AG04449 (cell line): ENCODE measurements at regions not wholly inside any gene's neighbourhood (a gene's known extent, or its start where the extent isn't known, plus 50 kb on each side); places are given as distances from the start of the nearest gene placed in this dataset.
A peak's percentile ranks its signal among the peaks of the same experiment; 100 is the strongest.

ENCODE experiments used
- CTCF ChIA-PET: fragments of 350-600 bp; formaldehyde crosslinking; extraction: SDS; loops from one replicate; lab custom pipeline; 2021; ENCODE audit warnings: antibody characterized with exemption; lab: Yijun Ruan, JAX
- POLR2A ChIA-PET: fragments of 400-600, 350-600 bp; formaldehyde crosslinking; extraction: SDS; loops from one replicate; lab custom pipeline; 2020; ENCODE audit warnings: antibody characterized with exemption, inconsistent platforms; lab: Yijun Ruan, JAX
- DNase-seq: peaks from one replicate; pipeline ENCODE4 v3.0.0-alpha.2; 2010; ENCODE audit warnings: low read depth, low spot score
- H3K4me3 ChIP-seq: 2 replicates; pipeline ENCODE4 v1.5.1; 2011; ENCODE audit warnings: low read depth, mild to moderate bottlenecking, control low read depth, low read length
- TF ChIP-seq, protein P1 (sequence below): IDR thresholded peaks from one replicate; pipeline ENCODE4 v1.5.1; 2011; ENCODE audit warnings: mild to moderate bottlenecking, moderate library complexity, low read length, control low read depth, inconsistent platforms; ENCODE audit not compliant: insufficient read depth; ENCODE audit errors: missing control alignments

DNA sequence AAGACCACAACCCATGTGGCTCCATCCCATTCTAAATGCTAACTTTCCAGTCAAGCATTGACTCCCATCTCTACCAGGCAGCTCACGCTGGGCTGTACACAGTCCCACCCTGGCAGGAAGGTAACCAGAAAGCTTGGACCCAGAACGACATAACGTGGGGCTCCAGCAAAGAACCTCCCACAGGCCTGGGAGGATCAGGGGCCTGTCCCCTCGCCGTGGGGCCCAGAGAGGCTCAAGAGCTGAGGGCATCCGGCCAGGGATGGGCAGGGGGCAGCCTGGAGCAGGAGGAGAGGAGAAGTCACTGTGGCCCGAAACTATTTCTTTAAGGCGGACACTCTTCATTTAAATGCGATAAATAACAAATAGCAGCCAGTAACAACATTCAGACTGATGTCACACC is 169.9 kb downstream of the SHANK2 start:
- no peak for DNase-seq
- H3K4me3 ChIP-seq, result no peak overlapping the region
- CTCF ChIA-PET, result no interaction called here
- TF ChIP-seq, protein P1, sequence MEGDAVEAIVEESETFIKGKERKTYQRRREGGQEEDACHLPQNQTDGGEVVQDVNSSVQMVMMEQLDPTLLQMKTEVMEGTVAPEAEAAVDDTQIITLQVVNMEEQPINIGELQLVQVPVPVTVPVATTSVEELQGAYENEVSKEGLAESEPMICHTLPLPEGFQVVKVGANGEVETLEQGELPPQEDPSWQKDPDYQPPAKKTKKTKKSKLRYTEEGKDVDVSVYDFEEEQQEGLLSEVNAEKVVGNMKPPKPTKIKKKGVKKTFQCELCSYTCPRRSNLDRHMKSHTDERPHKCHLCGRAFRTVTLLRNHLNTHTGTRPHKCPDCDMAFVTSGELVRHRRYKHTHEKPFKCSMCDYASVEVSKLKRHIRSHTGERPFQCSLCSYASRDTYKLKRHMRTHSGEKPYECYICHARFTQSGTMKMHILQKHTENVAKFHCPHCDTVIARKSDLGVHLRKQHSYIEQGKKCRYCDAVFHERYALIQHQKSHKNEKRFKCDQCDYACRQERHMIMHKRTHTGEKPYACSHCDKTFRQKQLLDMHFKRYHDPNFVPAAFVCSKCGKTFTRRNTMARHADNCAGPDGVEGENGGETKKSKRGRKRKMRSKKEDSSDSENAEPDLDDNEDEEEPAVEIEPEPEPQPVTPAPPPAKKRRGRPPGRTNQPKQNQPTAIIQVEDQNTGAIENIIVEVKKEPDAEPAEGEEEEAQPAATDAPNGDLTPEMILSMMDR, result no peak
- POLR2A ChIA-PET, result no interaction called here

- ChIA-PET CTCF (no interaction called here), POLR2A (no interaction called here)
- TF ChIP-seq, protein P1, result no peak
- DNase-seq, result no peak
- no peak overlapping the region for H3K4me3 ChIP-seq
Observed at GRCh38 chr11:71081704-71082230, 170.6 kb downstream of the SHANK2 start.

DNA sequence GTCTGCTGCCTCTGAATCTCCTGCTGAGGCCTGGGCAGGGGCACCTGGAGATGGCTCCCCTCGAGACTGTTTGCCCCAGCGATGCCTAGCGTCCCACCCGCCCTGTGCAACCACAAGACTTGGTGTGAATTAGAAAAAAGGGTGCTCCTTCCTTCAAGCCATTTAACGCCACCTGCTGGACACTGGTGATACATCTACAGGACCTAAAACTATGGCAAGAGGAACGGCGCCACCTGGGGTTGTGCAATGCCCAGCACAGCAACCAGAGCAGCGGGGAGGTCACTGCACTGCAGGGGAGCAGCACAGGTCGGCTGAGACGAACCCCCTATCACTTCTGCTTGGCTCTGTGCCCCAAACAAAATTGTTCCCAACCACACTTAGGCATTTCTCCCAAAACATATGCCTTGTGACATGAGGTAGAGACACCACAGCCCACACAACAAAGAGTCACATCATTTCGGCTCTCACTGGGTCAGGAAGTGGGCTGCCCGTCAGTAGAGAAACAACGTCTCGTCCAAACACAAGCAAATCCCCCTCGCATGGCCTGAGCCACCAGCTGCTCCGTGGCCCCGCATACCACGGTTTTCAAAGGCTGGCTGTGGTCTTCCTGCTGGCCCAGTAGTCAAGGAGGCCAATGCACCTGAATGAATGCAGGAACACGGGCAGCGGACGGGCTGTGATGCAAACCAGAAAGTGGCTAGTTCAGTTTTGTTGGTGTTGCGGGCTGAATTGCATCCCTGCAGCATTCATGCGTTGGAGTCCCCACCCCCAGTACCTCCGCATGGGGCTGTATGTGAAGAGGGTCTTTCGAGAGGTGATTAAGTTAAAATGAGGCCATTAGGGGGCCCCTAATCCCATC is 171.9 kb downstream of the SHANK2 start:
- peak; percentile 3 for DNase-seq
- CTCF ChIA-PET, result no interaction called here
- TF ChIP-seq, protein P1, result peak; percentile 56
- POLR2A ChIA-PET, result no interaction called here
- no peak overlapping the region for H3K4me3 ChIP-seq

DNA sequence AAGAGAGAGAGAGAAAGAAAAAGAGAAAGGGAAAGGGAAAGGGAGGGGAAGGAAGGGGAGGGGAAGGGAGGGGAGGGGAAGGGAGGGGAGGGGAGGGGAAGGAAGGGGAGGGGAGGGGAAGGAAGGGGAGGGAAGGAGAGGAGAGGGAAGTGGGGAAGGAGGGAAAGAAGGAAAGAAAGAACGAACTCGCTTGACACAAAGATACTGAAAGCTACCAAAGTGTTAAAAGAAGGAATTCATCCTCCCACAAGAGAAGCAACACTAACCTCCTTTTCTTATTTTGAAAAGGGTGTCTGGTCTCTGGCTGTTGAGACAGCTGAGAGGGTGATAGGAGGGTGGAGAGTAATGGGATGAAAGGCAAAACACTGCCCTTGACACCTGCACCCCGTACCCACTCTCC is 172.6 kb downstream of the SHANK2 start:
- ChIA-PET POLR2A (no interaction called here), CTCF (no interaction called here)

GRCh38 chr11:71078482-71078881 is 173.9 kb downstream of the SHANK2 start:
- no peak overlapping the region for H3K4me3 ChIP-seq
- CTCF ChIA-PET, result interaction anchor here (1.1 kb wide), 1 partner anchor 602 kb away, joined by 3 read pairs; no protein-coding TSS in a partner anchor
- no peak for DNase-seq
- TF ChIP-seq, protein P1, result no peak
- POLR2A ChIA-PET, result no interaction called here

More for the DNA sequence above, 172.6 kb downstream of the SHANK2 start:
- no peak for DNase-seq
- no peak overlapping the region for H3K4me3 ChIP-seq
- TF ChIP-seq, protein P1, result no peak
